HEK293 (cell line): ENCODE measurements at regions not wholly inside any gene's neighbourhood (a gene's known extent, or its start where the extent isn't known, plus 50 kb on each side); places are given as distances from the start of the nearest gene placed in this dataset.

Experiments
- CTCF ChIA-PET: fragments of 350-600 bp; formaldehyde crosslinking; extraction: SDS; loops from one replicate; lab custom pipeline; 2021; ENCODE audit warnings: antibody characterized with exemption; lab: Yijun Ruan, JAX
- POLR2A ChIA-PET: fragments of 300-600 bp; formaldehyde crosslinking; extraction: SDS; loops from one replicate; lab custom pipeline; 2020; ENCODE audit warnings: antibody characterized with exemption, inconsistent platforms; lab: Yijun Ruan, JAX
- H3K27ac ChIP-seq: fragments of 200-500 bp; sonication (Bioruptor generic); 2 replicates; pipeline ENCODE4 v1.5.1; 2014; ENCODE audit warnings: low read depth, low read length, control low read depth, inconsistent platforms; ENCODE audit errors: extremely low read depth
- H3K36me3 ChIP-seq, 2 experiments: fragments of 200-500 bp in 1 of 2; sonication (Bioruptor generic) in 1 of 2; 1 replicate in 1 of 2; 2 replicates in 1 of 2; pipeline ENCODE4 v1.5.1; 2014 to 2017; ENCODE audit warnings: inconsistent platforms in 2 of 2, low read length in 2 of 2; ENCODE audit not compliant: control insufficient read depth in 2 of 2, insufficient read depth in 1 of 2
- H3K4me1 ChIP-seq: fragments of 200-500 bp; sonication (Bioruptor generic); 2 replicates; pipeline ENCODE4 v1.5.1; 2014; ENCODE audit warnings: mild to moderate bottlenecking, low read length, inconsistent platforms; ENCODE audit not compliant: control insufficient read depth, insufficient read depth
- H3K4me3 ChIP-seq: 2 replicates; pipeline ENCODE4 v1.5.1; 2011; ENCODE audit warnings: low read depth, mild to moderate bottlenecking, control low read depth, low read length, moderate library complexity
- H3K9me3 ChIP-seq: fragments of 200-500 bp; sonication (Bioruptor generic); 2 replicates; pipeline ENCODE4 v1.5.1; 2014; ENCODE audit warnings: low read depth, low read length, inconsistent platforms; ENCODE audit not compliant: control insufficient read depth, insufficient read depth
- KLF10 ChIP-seq: fragments of 450-650 bp; IDR thresholded peaks from 2 replicates; pipeline ENCODE4 v1.5.1; 2018; ENCODE audit warnings: missing biosample characterization, mild to moderate bottlenecking, missing genetic modification characterization
- KLF7 ChIP-seq: fragments of 450-650 bp; formaldehyde crosslinking; IDR thresholded peaks from 2 replicates; pipeline ENCODE4 v1.5.1; 2016; ENCODE audit warnings: missing biosample characterization, missing genetic modification characterization, borderline replicate concordance
- SCRT2 ChIP-seq: fragments of 450-650 bp; formaldehyde crosslinking; IDR thresholded peaks from 2 replicates; pipeline ENCODE4 v1.5.1; 2016; ENCODE audit warnings: missing biosample characterization, missing genetic modification characterization
- YY1 ChIP-seq: fragments of 450-650 bp; formaldehyde crosslinking; IDR thresholded peaks from 2 replicates; pipeline ENCODE4 v1.5.1; 2018; ENCODE audit warnings: missing biosample characterization, missing genetic modification characterization
- ZFHX2 ChIP-seq: fragments of 450-650 bp; formaldehyde crosslinking; conservative IDR thresholded peaks from 2 replicates; pipeline ENCODE4 v1.5.1; 2016; ENCODE audit warnings: missing biosample characterization, missing genetic modification characterization
- ZNF112 ChIP-seq: fragments of 450-650 bp; formaldehyde crosslinking; IDR thresholded peaks from 2 replicates; pipeline ENCODE4 v1.5.0; 2017; ENCODE audit warnings: missing biosample characterization, missing genetic modification characterization
- ZNF169 ChIP-seq: fragments of 450-650 bp; formaldehyde crosslinking; IDR thresholded peaks from 2 replicates; pipeline ENCODE4 v1.5.1; 2016; ENCODE audit warnings: missing biosample characterization, missing genetic modification characterization
- ZNF184 ChIP-seq: fragments of 450-650 bp; IDR thresholded peaks from 2 replicates; pipeline ENCODE4 v1.5.1; 2018; ENCODE audit warnings: missing biosample characterization, mild to moderate bottlenecking, missing genetic modification characterization
- ZNF223 ChIP-seq: fragments of 450-650 bp; formaldehyde crosslinking; IDR thresholded peaks from 2 replicates; pipeline ENCODE4 v1.5.1; 2016; ENCODE audit warnings: missing biosample characterization, missing genetic modification characterization
- ZNF292 ChIP-seq: fragments of 450-650 bp; formaldehyde crosslinking; IDR thresholded peaks from 2 replicates; pipeline ENCODE4 v1.5.1; 2016; ENCODE audit warnings: low read depth, missing biosample characterization, missing genetic modification characterization, borderline replicate concordance
- ZNF785 ChIP-seq: fragments of 450-650 bp; formaldehyde crosslinking; IDR thresholded peaks from 2 replicates; pipeline ENCODE4 v1.5.1; 2016; ENCODE audit warnings: missing biosample characterization, missing genetic modification characterization
- TF ChIP-seq, protein P1 (sequence below): IDR thresholded peaks from 2 replicates; pipeline ENCODE4 v1.6.1; 2011; ENCODE audit warnings: mild to moderate bottlenecking, low read depth, low read length, borderline replicate concordance
- TF ChIP-seq, protein P2 (sequence below): fragments of 450-650 bp; formaldehyde crosslinking; conservative IDR thresholded peaks from 2 replicates; pipeline ENCODE4 v1.5.1; 2016; ENCODE audit warnings: low read depth, missing biosample characterization, missing genetic modification characterization
- TF ChIP-seq, protein P3 (sequence below): fragments of 450-650 bp; formaldehyde crosslinking; IDR thresholded peaks from 2 replicates; pipeline ENCODE4 v1.5.1; 2017; ENCODE audit warnings: missing biosample characterization, missing genetic modification characterization
- TF ChIP-seq, protein P4 (sequence below): fragments of 450-650 bp; formaldehyde crosslinking; IDR thresholded peaks from 2 replicates; pipeline ENCODE4 v1.5.1; 2016; ENCODE audit warnings: missing biosample characterization, missing genetic modification characterization
- TF ChIP-seq, protein P5 (sequence below): fragments of 450-650 bp; formaldehyde crosslinking; IDR thresholded peaks from 2 replicates; pipeline ENCODE4 v1.5.1; 2016; ENCODE audit warnings: missing biosample characterization, missing genetic modification characterization
- TF ChIP-seq, protein P6 (sequence below): fragments of 450-650 bp; formaldehyde crosslinking; IDR thresholded peaks from 2 replicates; pipeline ENCODE4 v1.5.1; 2017; ENCODE audit warnings: missing biosample characterization, missing genetic modification characterization

DNA sequence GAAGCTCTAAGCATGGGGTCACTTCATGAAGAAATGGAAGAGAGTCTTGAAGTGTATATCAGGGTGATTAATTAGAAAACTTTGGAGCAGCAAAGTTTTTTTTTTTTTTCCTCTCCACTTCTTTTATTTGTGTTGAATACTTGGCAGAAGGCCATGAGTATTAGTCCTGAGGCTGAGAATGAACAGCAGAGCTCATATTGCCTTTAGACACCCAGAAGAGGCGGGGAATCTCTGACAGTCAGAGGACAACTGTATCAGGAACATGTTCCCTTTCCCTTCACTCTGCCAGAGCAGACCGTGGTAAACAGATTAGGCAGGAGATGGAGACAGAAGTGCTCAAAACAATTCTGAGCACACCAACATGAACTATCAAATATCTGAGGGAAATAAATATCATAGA lies 300.9 kb downstream of the FAM47A start:
- no peaks in the 10 kb centered on the region for H3K4me1 ChIP-seq
- TF ChIP-seq ZNF184 (tag by site-specific recombination) (no peak), ZNF112 (tag by site-specific recombination) (no peak)
- TF ChIP-seq, protein P1, sequence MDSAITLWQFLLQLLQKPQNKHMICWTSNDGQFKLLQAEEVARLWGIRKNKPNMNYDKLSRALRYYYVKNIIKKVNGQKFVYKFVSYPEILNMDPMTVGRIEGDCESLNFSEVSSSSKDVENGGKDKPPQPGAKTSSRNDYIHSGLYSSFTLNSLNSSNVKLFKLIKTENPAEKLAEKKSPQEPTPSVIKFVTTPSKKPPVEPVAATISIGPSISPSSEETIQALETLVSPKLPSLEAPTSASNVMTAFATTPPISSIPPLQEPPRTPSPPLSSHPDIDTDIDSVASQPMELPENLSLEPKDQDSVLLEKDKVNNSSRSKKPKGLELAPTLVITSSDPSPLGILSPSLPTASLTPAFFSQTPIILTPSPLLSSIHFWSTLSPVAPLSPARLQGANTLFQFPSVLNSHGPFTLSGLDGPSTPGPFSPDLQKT = no peak
- no peak overlapping the region for H3K4me3 ChIP-seq
- no peak overlapping the region for H3K27ac ChIP-seq
- H3K9me3 ChIP-seq = no peaks in the 10 kb centered on the region
- no peaks in the 10 kb centered on the region for H3K36me3 ChIP-seq
- POLR2A ChIA-PET = no interaction called here
- CTCF ChIA-PET = no interaction called here

DNA sequence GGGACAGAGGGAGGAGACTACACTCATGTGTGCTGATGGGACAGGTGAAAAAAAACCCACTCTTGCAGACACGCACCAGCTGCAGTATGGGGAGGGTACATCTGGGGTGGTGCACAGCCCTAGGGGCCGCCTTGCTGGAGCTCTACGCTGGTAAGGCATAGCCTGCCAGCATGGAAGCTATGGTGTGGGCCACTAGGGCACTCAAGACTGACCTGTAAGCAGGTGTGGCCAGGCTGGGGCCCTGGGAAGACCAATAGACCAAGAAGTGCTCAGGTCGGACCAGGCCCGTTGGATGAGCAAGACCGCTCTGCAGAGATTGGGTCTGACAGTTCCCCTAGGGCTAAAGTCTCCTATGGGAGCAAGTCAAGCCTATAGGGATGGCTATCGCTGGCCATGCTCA lies 314.8 kb downstream of the FAM47A start:
- H3K4me3 ChIP-seq = no peak overlapping the region
- H3K36me3 ChIP-seq = no peaks in the 10 kb centered on the region
- ChIA-PET CTCF (no interaction called here), POLR2A (no interaction called here)
- H3K27ac ChIP-seq = no peak overlapping the region
- no peaks in the 10 kb centered on the region for H3K4me1 ChIP-seq
- no peaks in the 10 kb centered on the region for H3K9me3 ChIP-seq
- TF ChIP-seq, protein P2, sequence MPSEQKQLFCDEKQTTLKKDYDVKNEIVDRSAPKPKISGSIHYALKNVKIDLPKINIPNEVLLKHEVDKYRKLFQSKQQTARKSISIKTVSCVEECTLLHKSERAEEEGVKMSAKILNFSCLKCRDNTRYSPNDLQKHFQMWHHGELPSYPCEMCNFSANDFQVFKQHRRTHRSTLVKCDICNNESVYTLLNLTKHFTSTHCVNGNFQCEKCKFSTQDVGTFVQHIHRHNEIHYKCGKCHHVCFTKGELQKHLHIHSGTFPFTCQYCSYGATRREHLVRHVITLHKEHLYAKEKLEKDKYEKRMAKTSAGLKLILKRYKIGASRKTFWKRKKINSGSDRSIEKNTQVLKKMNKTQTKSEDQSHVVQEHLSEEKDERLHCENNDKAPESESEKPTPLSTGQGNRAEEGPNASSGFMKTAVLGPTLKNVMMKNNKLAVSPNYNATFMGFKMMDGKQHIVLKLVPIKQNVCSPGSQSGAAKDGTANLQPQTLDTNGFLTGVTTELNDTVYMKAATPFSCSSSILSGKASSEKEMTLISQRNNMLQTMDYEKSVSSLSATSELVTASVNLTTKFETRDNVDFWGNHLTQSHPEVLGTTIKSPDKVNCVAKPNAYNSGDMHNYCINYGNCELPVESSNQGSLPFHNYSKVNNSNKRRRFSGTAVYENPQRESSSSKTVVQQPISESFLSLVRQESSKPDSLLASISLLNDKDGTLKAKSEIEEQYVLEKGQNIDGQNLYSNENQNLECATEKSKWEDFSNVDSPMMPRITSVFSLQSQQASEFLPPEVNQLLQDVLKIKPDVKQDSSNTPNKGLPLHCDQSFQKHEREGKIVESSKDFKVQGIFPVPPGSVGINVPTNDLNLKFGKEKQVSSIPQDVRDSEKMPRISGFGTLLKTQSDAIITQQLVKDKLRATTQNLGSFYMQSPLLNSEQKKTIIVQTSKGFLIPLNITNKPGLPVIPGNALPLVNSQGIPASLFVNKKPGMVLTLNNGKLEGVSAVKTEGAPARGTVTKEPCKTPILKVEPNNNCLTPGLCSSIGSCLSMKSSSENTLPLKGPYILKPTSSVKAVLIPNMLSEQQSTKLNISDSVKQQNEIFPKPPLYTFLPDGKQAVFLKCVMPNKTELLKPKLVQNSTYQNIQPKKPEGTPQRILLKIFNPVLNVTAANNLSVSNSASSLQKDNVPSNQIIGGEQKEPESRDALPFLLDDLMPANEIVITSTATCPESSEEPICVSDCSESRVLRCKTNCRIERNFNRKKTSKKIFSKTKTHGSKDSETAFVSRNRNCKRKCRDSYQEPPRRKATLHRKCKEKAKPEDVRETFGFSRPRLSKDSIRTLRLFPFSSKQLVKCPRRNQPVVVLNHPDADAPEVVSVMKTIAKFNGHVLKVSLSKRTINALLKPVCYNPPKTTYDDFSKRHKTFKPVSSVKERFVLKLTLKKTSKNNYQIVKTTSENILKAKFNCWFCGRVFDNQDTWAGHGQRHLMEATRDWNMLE (tag by site-specific recombination) = no peak
- TF ChIP-seq, protein P3, sequence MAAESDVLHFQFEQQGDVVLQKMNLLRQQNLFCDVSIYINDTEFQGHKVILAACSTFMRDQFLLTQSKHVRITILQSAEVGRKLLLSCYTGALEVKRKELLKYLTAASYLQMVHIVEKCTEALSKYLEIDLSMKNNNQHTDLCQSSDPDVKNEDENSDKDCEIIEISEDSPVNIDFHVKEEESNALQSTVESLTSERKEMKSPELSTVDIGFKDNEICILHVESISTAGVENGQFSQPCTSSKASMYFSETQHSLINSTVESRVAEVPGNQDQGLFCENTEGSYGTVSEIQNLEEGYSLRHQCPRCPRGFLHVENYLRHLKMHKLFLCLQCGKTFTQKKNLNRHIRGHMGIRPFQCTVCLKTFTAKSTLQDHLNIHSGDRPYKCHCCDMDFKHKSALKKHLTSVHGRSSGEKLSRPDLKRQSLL (tag by site-specific recombination) = no peak
- TF ChIP-seq, protein P4, sequence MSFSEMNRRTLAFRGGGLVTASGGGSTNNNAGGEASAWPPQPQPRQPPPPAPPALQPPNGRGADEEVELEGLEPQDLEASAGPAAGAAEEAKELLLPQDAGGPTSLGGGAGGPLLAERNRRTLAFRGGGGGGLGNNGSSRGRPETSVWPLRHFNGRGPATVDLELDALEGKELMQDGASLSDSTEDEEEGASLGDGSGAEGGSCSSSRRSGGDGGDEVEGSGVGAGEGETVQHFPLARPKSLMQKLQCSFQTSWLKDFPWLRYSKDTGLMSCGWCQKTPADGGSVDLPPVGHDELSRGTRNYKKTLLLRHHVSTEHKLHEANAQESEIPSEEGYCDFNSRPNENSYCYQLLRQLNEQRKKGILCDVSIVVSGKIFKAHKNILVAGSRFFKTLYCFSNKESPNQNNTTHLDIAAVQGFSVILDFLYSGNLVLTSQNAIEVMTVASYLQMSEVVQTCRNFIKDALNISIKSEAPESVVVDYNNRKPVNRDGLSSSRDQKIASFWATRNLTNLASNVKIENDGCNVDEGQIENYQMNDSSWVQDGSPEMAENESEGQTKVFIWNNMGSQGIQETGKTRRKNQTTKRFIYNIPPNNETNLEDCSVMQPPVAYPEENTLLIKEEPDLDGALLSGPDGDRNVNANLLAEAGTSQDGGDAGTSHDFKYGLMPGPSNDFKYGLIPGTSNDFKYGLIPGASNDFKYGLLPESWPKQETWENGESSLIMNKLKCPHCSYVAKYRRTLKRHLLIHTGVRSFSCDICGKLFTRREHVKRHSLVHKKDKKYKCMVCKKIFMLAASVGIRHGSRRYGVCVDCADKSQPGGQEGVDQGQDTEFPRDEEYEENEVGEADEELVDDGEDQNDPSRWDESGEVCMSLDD (tag by site-specific recombination) = no peak
- TF ChIP-seq SCRT2 (tag by site-specific recombination) (no peak), ZNF169 (no peak), ZNF223 (no peak), KLF10 (tag by site-specific recombination) (no peak), ZNF785 (tag by site-specific recombination) (no peak), YY1 (tag by site-specific recombination) (no peak), ZNF292 (tag by site-specific recombination) (no peak), KLF7 (tag by site-specific recombination) (no peak), ZFHX2 (tag by site-specific recombination) (no peak)
- TF ChIP-seq, protein P5, sequence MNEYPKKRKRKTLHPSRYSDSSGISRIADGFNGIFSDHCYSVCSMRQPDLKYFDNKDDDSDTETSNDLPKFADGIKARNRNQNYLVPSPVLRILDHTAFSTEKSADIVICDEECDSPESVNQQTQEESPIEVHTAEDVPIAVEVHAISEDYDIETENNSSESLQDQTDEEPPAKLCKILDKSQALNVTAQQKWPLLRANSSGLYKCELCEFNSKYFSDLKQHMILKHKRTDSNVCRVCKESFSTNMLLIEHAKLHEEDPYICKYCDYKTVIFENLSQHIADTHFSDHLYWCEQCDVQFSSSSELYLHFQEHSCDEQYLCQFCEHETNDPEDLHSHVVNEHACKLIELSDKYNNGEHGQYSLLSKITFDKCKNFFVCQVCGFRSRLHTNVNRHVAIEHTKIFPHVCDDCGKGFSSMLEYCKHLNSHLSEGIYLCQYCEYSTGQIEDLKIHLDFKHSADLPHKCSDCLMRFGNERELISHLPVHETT (tag by site-specific recombination) = no peak
- TF ChIP-seq, protein P6, sequence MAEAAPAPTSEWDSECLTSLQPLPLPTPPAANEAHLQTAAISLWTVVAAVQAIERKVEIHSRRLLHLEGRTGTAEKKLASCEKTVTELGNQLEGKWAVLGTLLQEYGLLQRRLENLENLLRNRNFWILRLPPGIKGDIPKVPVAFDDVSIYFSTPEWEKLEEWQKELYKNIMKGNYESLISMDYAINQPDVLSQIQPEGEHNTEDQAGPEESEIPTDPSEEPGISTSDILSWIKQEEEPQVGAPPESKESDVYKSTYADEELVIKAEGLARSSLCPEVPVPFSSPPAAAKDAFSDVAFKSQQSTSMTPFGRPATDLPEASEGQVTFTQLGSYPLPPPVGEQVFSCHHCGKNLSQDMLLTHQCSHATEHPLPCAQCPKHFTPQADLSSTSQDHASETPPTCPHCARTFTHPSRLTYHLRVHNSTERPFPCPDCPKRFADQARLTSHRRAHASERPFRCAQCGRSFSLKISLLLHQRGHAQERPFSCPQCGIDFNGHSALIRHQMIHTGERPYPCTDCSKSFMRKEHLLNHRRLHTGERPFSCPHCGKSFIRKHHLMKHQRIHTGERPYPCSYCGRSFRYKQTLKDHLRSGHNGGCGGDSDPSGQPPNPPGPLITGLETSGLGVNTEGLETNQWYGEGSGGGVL (tag by site-specific recombination) = no peak
